ENCODE measurements at regions not wholly inside any gene's neighbourhood (a gene's known extent, or its start where the extent isn't known, plus 50 kb on each side); places are given as distances from the start of the nearest gene placed in this dataset.
"Not testable (repeated sequence)": the region's sequence is repeated elsewhere in the genome, so short reads cannot be mapped to it uniquely, and the experiment has no call there.

GRCh38 chr18:40152859-40153258 lies 1802.2 kb upstream of the PIK3C3 start:
- Histone ChIP-seq H3K9ac (ENCODE audit: low read length in 3 of 3) (no peak overlapping the region), H3K9me3 (ENCODE audit: control insufficient read depth in 2 of 3, insufficient read depth in 1 of 3, low read length in 3 of 3) (no peaks in the 10 kb centered on the region), H3K4me3 (ENCODE audit: low read length in 3 of 3) (no peak overlapping the region), H3K4me1 (ENCODE audit: control insufficient read depth in 2 of 3, insufficient read depth in 2 of 3, low read depth in 1 of 3, low read length in 3 of 3) (no peaks in the 10 kb centered on the region), H3K36me3 (ENCODE audit: control insufficient read depth in 2 of 3, insufficient read depth in 3 of 3, low read length in 3 of 3) (no peaks in the 10 kb centered on the region), H3K27me3 (ENCODE audit: control insufficient read depth, insufficient read depth, low read length) (no peaks in the 10 kb centered on the region), H3K27ac (ENCODE audit: low read depth in 2 of 2, low read length in 2 of 2) (no peak overlapping the region)
- FAIRE-seq (no peak), DNase-seq (no peak)
- TF ChIP-seq, protein P1, sequence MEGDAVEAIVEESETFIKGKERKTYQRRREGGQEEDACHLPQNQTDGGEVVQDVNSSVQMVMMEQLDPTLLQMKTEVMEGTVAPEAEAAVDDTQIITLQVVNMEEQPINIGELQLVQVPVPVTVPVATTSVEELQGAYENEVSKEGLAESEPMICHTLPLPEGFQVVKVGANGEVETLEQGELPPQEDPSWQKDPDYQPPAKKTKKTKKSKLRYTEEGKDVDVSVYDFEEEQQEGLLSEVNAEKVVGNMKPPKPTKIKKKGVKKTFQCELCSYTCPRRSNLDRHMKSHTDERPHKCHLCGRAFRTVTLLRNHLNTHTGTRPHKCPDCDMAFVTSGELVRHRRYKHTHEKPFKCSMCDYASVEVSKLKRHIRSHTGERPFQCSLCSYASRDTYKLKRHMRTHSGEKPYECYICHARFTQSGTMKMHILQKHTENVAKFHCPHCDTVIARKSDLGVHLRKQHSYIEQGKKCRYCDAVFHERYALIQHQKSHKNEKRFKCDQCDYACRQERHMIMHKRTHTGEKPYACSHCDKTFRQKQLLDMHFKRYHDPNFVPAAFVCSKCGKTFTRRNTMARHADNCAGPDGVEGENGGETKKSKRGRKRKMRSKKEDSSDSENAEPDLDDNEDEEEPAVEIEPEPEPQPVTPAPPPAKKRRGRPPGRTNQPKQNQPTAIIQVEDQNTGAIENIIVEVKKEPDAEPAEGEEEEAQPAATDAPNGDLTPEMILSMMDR (IDR thresholded peaks at IDR 0.05; ENCODE audit: borderline replicate concordance, extremely low read depth, insufficient read depth): no peak
- intact Hi-C loops (cut with DNase I): no loop called here

GRCh38 chr18:40148960-40149359 lies 1806.1 kb upstream of the PIK3C3 start:
- Histone ChIP-seq H3K4me3 (ENCODE audit: low read length in 3 of 3) (no peak overlapping the region), H3K9ac (ENCODE audit: low read length in 3 of 3) (no peak overlapping the region), H3K36me3 (ENCODE audit: control insufficient read depth in 2 of 3, insufficient read depth in 3 of 3, low read length in 3 of 3) (no peaks in the 10 kb centered on the region), H3K27ac (ENCODE audit: low read depth in 2 of 2, low read length in 2 of 2) (no peak overlapping the region), H3K27me3 (ENCODE audit: control insufficient read depth, insufficient read depth, low read length) (no peaks in the 10 kb centered on the region), H3K9me3 (ENCODE audit: control insufficient read depth in 2 of 3, insufficient read depth in 1 of 3, low read length in 3 of 3) (no peaks in the 10 kb centered on the region), H3K4me1 (ENCODE audit: control insufficient read depth in 2 of 3, insufficient read depth in 2 of 3, low read depth in 1 of 3, low read length in 3 of 3) (no peaks in the 10 kb centered on the region)
- TF ChIP-seq, protein P1 (IDR thresholded peaks at IDR 0.05; ENCODE audit: borderline replicate concordance, extremely low read depth, insufficient read depth): no peak
- DNase-seq (no peak), FAIRE-seq (no peak)
- intact Hi-C loops (cut with DNase I): no loop called here

- TF ChIP-seq, protein P1 (IDR thresholded peaks at IDR 0.05; ENCODE audit: borderline replicate concordance, extremely low read depth, insufficient read depth): no peak
- DNase-seq (no peak), FAIRE-seq (no peak)
- H3K36me3 ChIP-seq (ENCODE audit: control insufficient read depth in 2 of 3, insufficient read depth in 3 of 3, low read length in 3 of 3): no peaks in the 10 kb centered on the region
- intact Hi-C loops (cut with DNase I): no loop called here
- no peaks in the 10 kb centered on the region for H3K4me1 ChIP-seq (ENCODE audit: control insufficient read depth in 2 of 3, insufficient read depth in 2 of 3, low read depth in 1 of 3, low read length in 3 of 3)
- H3K9me3 ChIP-seq (ENCODE audit: control insufficient read depth in 2 of 3, insufficient read depth in 1 of 3, low read length in 3 of 3): peaks cover 0 to 12% (median 0%) of the 10 kb centered on the region in 3 donors
- H3K27me3 ChIP-seq (ENCODE audit: control insufficient read depth, insufficient read depth, low read length): no peaks in the 10 kb centered on the region
- H3K27ac ChIP-seq (ENCODE audit: low read depth in 2 of 2, low read length in 2 of 2): no peak overlapping the region
- H3K4me3 ChIP-seq (ENCODE audit: low read length in 3 of 3): no peak overlapping the region
- H3K9ac ChIP-seq (ENCODE audit: low read length in 3 of 3): no peak overlapping the region
Measured at GRCh38 chr18:40133253-40133652, 1821.8 kb upstream of the PIK3C3 start.

DNA sequence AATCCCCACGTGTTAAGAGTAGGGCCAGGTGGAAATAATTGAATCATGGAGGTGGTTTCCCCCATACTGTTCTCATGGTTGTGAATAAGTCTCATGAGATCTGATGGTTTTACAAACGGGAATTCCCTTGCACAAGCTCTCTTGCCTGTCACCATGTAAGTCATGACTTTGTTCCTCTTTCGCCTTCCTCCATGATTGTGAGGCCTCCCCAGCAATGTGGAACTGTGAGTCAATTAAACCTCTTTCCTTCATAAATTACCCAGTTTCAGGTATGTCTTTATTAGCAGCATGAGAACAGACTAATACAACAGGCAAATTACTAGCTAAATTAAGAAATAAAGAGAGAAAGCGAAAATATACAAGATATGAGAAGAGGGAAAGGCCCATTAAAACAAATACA lies 1822.6 kb upstream of the PIK3C3 start:
- peaks cover 0 to 12% (median 0%) of the 10 kb centered on the region in 3 donors for H3K9me3 ChIP-seq (ENCODE audit: control insufficient read depth in 2 of 3, insufficient read depth in 1 of 3, low read length in 3 of 3)
- H3K9ac ChIP-seq (ENCODE audit: low read length in 3 of 3); H3K36me3 ChIP-seq (ENCODE audit: control insufficient read depth in 2 of 3, insufficient read depth in 3 of 3, low read length in 3 of 3); FAIRE-seq; H3K4me3 ChIP-seq (ENCODE audit: low read length in 3 of 3); H3K27ac ChIP-seq (ENCODE audit: low read depth in 2 of 2, low read length in 2 of 2); DNase-seq; intact Hi-C loops (cut with DNase I); H3K4me1 ChIP-seq (ENCODE audit: control insufficient read depth in 2 of 3, insufficient read depth in 2 of 3, low read depth in 1 of 3, low read length in 3 of 3); H3K27me3 ChIP-seq (ENCODE audit: control insufficient read depth, insufficient read depth, low read length): not testable (repeated sequence)
